HG03520 (cell line): ENCODE measurements at regions not wholly inside any gene's neighbourhood (a gene's known extent, or its start where the extent isn't known, plus 50 kb on each side); places are given as distances from the start of the nearest gene placed in this dataset.
"Not testable (repeated sequence)": the region's sequence is repeated elsewhere in the genome, so short reads cannot be mapped to it uniquely, and the experiment has no call there.

Experiments
- ATAC-seq: cut with Tn5 transposase; IDR thresholded peaks from one replicate; pipeline ENCODE4 v1.9.1; 2021; ENCODE audit warnings: mild to moderate bottlenecking, moderate library complexity; ENCODE audit not compliant: unreplicated experiment

DNA sequence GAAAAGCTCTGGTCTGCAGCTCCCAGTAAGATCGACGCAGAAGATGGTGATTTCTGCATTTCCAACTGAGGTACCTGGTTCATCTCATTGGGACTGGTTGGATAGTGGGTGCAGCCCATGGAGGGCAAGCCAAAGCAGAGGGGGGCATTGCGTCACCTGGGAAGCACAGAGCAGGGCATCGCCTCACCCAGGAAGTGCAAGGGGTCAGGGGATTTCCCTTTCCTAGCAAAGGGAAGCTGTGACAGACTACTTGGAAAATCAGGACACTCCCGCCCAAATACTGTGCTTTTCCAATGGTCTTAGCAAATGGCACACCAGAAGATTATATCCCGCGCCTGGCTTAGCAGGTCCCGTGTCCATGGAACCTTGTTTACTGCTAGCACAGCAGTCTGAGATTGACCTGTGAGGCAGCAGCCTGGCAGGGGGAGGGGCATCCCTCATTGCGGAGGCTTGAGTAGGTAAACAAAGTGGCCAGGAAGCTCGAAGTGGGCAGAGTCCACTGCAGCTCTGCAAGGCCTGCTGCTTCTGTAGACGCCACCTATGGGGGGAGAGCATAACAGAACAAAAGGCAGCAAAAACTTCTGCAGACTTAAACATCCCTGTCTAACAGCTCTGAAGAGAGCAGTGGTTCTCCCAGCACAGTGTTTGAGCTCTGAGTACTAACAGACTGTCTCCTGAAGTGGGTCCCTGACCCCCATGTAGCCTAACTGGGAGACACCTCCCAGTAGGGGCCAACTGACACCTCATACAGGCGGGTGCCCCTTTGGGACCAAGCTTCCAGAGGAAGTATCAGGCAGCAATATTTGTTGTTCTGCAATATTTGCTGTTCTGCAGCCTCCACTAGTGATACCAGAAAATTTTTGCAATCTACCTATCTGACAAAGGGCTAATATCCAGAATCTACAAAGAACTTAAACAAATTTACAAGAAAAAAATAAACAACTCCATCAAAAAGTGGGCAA lies 871.7 kb downstream of the IGSF11 start:
- not testable (repeated sequence) for ATAC-seq

DNA sequence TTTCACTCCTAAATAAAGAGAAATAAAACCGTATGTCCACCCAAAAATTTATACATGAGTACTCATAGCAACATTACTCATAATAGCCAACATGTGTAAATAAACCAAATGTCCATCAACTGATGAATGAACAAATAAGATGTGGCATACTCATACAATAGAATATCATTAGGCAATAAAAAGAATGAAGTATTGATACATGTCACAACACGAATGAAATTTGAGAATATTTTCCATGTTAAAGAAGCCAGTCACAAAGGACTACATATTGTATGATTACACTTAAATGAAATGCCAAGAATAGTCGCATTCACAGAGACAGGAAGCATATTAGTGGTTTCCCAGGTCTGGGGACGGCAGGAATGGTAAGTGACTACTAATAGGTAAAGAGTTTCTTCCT lies 869.2 kb downstream of the IGSF11 start:
- ATAC-seq: no peak

DNA sequence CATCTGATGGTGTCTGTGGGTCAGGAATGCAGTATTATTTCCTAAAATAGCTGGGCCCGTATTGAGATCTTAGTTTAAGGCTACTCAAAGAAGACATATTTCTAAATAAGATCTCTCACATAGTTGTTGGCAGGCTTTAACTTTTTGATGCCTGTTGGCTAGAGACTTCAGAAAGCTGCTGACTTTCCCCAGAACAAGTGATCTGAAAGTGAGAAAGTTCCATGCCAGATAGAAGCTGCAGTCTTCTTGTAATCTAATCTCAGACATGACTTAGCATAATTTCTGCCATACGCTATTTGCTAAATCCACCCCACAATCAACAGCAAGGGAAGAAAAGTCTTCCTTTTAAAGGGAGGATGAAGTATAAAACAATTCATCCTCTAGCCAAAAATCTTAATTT lies 867.1 kb downstream of the IGSF11 start:
- no peak for ATAC-seq

DNA sequence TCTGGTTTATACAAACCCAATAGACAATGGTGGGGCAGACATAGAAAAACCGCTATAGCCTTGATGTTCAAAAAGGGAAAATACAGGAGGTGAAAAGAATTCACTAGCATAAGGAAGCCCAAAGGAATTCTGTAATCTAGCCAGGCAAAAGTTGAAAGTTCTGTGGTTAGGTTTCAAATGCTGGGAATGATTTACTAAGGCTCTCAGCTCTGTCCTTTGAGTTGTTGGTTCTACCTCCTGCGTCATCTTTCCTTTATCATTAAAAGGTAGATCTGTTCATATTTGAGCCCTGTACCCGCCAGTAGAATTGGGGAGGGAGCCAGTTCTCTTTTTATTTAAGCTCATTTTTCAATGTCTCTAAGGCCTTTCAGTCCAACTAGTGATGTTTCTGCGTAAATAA lies 866.5 kb downstream of the IGSF11 start:
- ATAC-seq: no peak

DNA sequence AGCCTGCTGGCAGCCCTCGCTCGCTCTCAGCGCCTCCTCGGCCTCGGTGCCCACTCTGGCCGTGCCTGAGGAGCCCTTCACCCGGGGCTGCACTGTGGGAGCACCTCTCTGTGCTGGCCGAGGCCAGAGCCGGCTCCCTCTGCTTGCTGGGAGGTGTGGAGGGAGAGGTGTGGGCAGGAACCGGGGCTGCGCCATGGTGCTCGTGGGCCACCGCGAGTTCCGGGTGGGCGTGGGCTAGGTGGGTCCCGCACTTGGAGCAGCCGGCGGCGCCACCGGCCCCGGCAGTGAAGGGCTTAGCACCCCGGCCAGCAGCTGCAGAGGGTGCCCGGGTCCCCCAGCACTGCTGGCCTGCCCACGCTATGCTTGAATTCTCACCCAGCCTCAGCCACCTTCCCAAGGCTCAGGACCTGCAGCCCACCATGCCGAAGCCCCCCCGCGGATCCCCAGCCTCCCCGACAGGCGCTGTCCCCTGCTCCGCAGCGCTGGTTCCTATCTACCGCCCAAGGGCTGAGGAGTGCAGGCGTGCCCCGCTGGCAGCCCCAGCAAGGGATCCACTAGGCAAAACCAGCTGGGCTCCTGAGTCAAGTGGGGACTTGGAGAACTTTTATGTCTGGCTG lies 863.3 kb downstream of the IGSF11 start:
- no peak for ATAC-seq

DNA sequence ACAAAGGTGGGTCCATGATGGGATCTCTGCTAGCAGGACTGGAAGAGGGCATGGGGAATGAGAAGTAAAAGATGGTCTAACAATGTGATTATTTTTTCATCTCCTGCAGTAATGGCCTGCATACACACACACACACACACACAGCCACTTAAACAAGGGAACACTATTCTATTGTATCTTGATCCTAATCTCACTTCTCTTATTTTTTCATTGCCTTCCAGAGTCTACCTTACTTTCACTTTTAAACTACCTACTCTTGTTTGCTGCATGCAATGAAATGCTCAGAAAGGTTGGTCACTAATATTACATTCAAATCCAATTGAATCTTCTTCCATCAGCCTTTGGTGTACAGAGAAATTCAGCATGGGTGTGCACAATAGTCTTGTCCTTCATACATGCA lies 853.8 kb downstream of the IGSF11 start:
- no peak for ATAC-seq

DNA sequence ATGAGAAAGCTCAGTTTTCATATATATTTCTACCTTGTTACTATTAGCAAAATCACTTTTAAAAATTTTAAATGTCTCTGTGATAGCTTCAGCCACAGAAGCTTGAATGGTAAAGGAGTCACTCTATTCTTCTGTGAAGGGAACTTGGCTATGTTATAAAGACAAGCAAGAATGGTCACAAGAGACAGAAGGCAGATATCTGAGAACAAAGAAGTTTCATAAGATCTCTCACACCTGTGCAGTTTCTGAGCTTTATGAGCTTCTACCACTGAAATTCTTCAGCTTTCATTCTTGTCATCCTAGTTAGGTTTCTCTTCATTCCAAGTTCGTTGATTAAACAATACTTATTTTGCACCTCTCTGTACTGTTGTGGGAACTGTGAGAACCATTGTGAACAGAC lies 853.4 kb downstream of the IGSF11 start:
- ATAC-seq: no peak

DNA sequence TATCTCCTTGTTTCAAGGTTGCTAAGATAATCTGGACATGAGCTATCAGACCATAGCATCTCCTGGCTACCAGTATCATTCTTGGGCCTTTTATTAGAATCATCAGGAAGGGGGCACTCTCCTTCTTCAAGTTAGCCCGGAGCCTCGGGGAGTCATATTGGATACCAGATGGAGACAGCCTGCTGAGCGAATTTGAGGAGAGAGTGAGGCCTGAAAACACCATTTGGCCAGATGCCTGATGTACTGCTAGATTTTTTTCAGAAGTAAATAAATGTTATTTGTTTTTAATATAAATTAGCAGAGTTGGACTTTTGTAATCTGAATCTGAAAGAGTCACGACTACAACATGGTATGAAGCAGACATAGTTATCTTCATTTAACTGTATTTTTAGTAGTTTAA lies 848.6 kb downstream of the IGSF11 start:
- no peak for ATAC-seq

DNA sequence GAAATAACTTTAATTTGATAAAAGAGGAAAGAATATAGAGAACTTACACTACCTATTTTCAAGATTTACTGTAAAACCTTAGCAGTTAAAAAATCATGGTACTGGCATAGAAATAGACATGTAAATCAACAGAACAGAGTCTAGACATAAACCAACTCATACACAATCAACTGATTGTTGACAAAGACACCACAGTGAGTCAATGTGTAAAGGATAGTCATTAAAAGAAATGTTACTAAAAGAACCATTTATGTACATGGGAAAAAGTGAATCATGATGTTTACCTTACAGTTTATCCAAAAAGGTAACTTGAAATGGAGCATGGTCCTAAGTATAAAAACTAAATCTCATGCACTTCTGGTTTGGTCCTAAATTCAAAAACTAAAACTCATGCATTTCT lies 847.4 kb downstream of the IGSF11 start:
- ATAC-seq: no peak

DNA sequence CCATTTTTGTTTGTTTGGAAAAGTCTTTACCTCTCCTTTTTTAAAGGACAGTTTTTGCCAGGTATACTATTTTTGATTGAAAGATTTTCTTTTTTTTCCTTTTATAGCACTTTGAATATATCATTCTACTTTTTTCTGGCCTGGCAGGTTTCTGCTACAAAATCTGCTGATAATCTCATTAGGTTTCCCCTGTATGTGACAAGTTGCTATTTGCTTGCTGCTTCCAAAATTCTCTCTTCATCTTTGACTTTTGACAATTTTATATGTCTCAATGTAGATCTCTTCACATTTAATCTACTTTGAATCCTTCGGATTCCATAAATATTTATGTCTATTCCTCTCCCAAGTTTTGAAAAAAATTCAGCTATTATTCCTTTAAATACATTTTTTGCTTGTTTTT lies 838.5 kb downstream of the IGSF11 start:
- ATAC-seq: no peak

DNA sequence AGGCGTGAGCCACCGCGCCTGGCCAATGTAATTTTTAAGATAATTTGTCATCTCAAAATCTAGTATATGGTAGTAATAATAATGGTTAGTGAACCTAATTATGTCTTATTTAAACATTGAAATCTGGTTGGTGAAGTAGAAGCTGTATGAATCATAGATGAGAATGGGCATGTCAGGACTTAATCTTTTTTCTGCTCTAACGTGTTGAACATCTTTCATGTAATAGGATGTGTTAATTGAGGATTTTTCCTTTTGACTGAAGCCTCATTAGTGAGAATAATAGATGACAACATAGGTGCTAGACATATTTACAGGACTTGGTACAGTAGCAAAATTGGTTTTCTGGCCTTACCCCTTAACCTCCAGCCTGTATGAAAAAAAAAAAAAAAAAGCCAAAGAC lies 835.6 kb downstream of the IGSF11 start:
- no peak for ATAC-seq

DNA sequence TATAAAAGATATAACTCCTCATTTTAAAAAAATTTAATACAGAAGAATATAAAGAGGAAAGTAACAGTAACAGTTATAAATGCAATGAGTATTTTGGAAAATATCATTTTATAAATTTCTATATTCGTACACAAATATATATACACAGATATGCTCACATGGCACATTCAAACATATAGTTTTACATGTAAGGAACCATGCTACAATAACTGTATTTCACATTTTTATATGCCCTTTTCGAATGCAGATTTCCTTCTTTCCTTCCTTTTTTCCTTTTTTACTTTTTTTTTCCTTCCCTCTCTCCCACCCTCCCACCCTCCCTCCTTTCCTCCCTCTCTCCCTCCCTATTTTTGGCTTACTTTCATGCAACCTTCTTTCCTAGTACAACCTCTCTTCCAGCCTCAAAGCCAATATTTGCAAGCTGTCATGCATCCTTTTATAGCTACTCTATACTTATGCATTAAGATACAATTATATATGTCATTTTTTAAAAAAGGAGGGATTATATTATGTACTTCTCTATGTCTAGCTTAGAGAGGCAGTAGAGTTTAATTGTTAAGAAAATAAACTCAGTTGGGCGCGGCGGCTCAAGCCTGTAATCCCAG lies 830.5 kb downstream of the IGSF11 start:
- no peak for ATAC-seq

DNA sequence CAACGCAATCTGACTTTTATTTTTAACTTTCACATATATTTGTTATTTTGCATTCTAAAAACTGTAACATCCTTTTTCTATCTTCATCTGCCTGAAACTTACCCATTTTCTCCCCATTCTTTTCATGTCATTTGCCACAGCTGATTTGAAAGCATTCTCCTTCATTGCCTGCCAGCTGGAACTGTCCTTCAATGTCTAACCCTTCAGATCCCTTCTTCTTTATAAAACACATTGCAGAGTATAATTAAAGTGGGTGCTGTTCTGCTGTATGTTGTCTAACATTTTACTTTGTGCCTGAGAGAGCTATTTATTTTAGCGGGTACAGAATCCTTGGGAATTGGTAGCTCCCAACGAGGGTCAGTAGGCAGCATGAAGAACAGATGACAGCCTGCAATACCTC lies 827.4 kb downstream of the IGSF11 start:
- ATAC-seq: no peak

DNA sequence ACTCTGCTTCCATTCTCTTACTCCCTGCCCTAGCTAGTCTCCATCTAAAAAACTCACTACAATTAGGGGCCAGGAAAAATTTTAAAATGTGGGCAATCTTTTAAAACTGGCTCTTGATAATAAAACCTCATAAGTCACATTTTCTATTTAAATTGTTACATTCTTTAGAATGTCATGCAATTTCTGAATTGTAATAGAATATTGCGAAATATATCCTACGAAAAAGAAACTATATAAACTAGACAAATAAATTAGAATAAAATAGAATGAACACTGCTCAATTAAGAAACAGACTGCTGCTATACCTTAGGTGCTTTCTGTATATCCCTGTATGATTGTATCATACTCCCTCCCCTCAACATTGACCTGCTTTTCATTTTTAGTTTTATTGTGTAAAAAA lies 826.0 kb downstream of the IGSF11 start:
- ATAC-seq: no peak

DNA sequence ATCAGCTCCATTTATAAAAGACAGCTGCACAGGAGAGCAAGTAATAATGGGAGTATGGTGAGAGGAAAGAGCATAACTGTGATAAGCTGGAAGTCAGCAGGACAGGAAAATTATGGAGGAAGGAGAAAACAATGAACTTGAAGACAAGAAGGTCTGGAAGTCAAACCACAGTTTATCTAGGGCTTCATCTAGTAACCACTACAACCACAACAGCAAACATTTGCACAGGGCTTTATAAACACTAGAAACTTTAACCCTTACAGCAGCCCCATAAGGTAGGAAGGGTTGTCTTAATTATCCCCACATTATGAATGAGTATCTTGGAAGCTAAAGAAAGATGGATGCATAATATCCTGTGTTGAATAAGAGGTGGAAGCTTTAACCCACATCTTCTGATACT lies 820.8 kb downstream of the IGSF11 start:
- no peak for ATAC-seq

DNA sequence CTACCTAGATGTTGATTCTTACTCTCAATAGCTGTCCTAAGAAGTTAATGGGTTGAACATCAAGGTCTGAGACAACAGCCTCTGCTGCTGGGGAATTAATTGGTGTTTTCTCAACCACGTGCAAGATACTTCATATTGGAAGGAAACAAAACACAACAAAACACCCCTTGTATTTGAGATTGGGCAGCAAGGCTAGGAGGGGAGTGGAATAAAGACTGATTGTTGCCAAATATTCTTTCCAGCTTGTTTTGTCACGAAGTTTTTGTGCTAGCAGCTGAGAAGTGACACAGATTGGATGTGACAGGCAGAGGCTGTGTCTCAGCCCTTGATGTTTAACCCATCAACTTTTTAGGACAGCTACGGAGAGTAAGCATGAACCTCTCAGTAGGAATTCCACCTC lies 808.4 kb downstream of the IGSF11 start:
- ATAC-seq: no peak

DNA sequence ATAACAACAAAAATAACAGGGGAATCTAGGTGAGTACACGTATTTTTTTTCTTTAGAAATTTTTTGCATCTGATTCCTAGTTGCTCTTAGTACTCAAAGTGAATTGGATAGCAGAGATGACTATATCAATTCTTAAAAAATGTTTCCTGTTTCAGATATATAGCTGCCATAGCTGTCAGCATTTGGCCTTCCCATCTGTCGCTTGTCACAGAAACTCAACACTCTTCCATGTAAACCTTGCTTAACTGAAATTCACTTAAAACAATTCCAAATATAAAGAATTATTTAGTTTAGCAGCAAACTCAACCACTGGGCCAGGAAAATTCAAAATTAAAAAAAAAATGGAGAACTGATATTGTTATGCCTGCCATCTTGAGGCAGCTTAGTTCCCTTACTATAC lies 807.5 kb downstream of the IGSF11 start:
- no peak for ATAC-seq

DNA sequence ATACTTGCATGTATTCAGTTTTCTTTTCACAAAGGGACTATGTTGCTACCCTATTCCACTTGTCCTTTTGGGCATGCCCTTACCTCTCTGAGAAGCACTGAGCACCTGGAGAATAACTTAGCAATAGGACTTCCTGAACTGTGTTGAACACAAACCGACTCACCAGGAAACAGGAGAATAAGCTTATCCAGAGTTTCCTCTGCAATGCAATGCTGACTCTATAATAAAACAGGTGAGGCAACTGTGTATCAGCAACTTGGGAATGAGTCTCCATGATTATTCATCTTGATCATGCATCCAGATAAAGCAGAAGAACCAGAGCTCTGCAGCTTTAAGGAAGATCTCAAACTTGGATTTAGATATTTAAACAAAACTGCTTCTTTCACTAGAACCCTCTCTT lies 806.5 kb downstream of the IGSF11 start:
- ATAC-seq: no peak

DNA sequence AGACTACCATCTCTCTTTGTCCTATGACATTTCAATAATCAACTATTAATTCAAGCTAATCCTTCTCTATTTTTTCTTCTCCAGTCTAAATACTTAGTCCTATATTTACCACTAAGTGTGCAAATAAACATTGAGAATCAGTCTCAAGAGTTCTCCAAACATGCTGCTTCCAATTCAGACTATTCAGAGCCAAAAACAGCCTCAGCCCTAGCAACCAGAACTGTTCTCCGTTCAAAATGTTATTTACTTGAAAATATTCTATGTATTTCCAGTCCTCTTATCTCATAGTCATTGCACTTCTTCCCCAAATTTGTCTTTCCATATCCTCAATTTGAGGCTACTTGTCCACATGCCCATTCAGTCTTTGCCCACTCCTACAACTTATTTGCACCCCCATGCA lies 805.5 kb downstream of the IGSF11 start:
- ATAC-seq: no peak

DNA sequence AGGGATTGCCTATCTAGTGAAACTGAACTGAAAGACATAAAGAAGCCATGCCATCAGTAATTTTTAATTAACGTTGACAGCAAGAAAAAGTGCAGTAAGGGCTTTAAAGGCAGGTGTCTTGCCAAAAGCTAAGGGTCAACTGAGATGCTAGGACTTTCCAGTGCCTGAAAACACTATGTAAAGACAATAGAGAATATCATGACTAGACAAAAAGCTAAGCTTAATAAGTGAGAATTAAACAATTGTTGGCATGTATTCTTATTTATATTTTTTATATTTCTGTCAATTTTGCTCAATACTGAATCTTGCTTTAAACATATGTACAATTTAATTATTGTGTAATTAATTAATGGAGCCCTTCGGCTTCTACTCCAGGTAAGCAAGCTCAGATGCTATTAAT lies 803.1 kb downstream of the IGSF11 start:
- no peak for ATAC-seq

DNA sequence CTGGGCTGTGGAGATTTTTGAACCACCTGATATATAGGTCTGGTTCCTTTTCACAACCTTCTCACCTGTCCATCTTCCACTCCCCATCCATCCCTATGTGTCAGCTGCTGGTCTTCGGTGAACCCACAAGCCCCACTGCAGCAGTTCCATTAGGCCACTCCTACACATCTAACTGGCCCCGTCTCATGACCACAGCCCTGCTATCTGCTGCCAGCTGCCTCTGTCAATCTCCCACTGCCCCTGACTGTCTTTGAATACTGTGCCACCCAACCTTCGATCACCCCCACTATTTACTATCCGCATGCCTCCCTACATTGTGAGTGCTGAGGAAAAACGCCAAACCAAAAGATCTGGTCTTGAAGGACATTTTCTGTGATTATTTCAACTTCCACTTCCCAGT lies 795.4 kb downstream of the IGSF11 start:
- ATAC-seq: no peak

DNA sequence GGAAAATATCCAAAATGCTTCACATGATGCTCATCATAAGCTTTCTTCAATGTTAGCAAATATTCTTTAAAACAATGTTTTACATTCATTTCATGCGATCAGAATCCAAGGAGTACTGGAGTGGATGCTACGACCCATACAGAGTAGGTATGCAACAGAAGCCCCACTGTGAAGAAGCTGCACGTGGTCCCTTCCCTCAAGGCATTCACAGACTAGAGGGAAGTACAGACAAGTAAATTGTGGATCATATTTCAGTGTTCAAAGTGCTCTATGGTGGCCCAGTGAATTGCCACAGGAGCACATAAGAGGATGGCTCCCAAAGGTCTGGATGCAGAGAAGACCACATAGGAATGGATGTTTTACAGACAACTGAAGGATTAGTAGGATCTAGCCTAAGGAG lies 789.9 kb downstream of the IGSF11 start:
- no peak for ATAC-seq
